Gastroesophageal sphincter (tissue), 4 donors: ENCODE measurements at regions not wholly inside any gene's neighbourhood (a gene's known extent, or its start where the extent isn't known, plus 50 kb on each side); places are given as distances from the start of the nearest gene placed in this dataset.
"Not testable (repeated sequence)": the region's sequence is repeated elsewhere in the genome, so short reads cannot be mapped to it uniquely, and the experiment has no call there.

Experiments
- ATAC-seq: fragments of 150-250 bp; one replicate; pipeline ENCODE4 v1.9.1; 2016; ENCODE audit warnings: mild to moderate bottlenecking, moderate library complexity
- H3K27ac ChIP-seq, 4 donors: fragments of 200-600 bp; sonication (generic) in 3 of 4; 1 replicate in 3 of 4; 2 replicates in 1 of 4; pipeline ENCODE4 v1.5.1; 2016 to 2019
- H3K27me3 ChIP-seq: fragments of 200-600 bp; sonication (generic); one replicate; pipeline ENCODE4 v1.5.1; 2019
- H3K36me3 ChIP-seq, 2 donors: fragments of 200-600 bp; sonication (generic); one replicate each; pipeline ENCODE4 v1.5.1; 2019; ENCODE audit warnings: control low read depth in 1 of 2
- H3K4me1 ChIP-seq, 3 donors: fragments of 200-600 bp; sonication (generic); 1 replicate in 2 of 3; 2 replicates in 1 of 3; pipeline ENCODE4 v1.5.1; 2016 to 2019; ENCODE audit warnings: control low read depth in 2 of 3
- H3K4me3 ChIP-seq, 2 donors: fragments of 200-600 bp; sonication (generic); one replicate each; pipeline ENCODE4 v1.5.1; 2019; ENCODE audit warnings: mild to moderate bottlenecking in 1 of 2, moderate library complexity in 1 of 2
- H3K9me3 ChIP-seq, 3 donors: fragments of 200-600 bp; sonication (generic); one replicate each; pipeline ENCODE4 v1.5.1; 2017 to 2019; ENCODE audit warnings: control low read depth in 2 of 3
- CTCF ChIP-seq, 4 experiments: fragments of 200-600 bp in 2 of 4; fragments of 450-650 bp in 2 of 4; sonication (generic) in 1 of 4; IDR thresholded peaks; one replicate each; pipeline ENCODE4 v1.5.1; 2017 to 2019; ENCODE audit warnings: antibody characterized with exemption in 4 of 4, mild to moderate bottlenecking in 2 of 4, moderate library complexity in 2 of 4
- EP300 ChIP-seq: sonication (generic); formaldehyde crosslinking; IDR thresholded peaks from one replicate; pipeline ENCODE4 v1.6.1; 2017; ENCODE audit warnings: antibody characterized with exemption, mild to moderate bottlenecking
- POLR2A ChIP-seq, 2 donors: fragments of 450-650 bp; IDR thresholded peaks; one replicate each; pipeline ENCODE4 v1.6.1; 2017; ENCODE audit warnings: antibody characterized with exemption in 2 of 2, mild to moderate bottlenecking in 2 of 2, moderate library complexity in 1 of 2
- POLR2AphosphoS5 ChIP-seq: sonication (generic); formaldehyde crosslinking; IDR thresholded peaks from one replicate; pipeline ENCODE4 v1.6.1; 2017; ENCODE audit warnings: antibody characterized with exemption
- WGBS, 2 donors: methylation state at CpG; one replicate each; pipeline ENCODE4 v1.1.5; 2018; ENCODE audit warnings: low coverage in 1 of 2; 5-methylcytosine and 5-hydroxymethylcytosine counted together

GRCh38 chr5:174794931-174795672, 70.7 kb downstream of the MSX2 start:
- Histone ChIP-seq H3K9me3 (no peaks in the 10 kb centered on the region), H3K36me3 (no peaks in the 10 kb centered on the region), H3K4me1 (peaks cover 0 to 7% (median 0%) of the 10 kb centered on the region in 3 donors), H3K27ac (no peak overlapping the region), H3K4me3 (no peak overlapping the region), H3K27me3 (peaks cover 24% of the 10 kb centered on the region)
- no peak for TF ChIP-seq POLR2A (IDR thresholded peaks at IDR 0.05)
- no peak for TF ChIP-seq POLR2AphosphoS5
- no peak for TF ChIP-seq CTCF (IDR thresholded peaks at IDR 0.05)
- no peak for TF ChIP-seq EP300
- ATAC-seq, result no peak
- 73 to 80% methylated on average over 3 to 9 of the region's 11 CpGs for WGBS, 2 donors

- peak; percentile 55 for ATAC-seq
- Histone ChIP-seq H3K4me1 (peaks cover 0 to 7% (median 0%) of the 10 kb centered on the region in 3 donors), H3K27ac (no peak overlapping the region), H3K27me3 (peaks cover 24% of the 10 kb centered on the region), H3K4me3 (no peak overlapping the region), H3K9me3 (no peaks in the 10 kb centered on the region), H3K36me3 (no peaks in the 10 kb centered on the region)
- no peak for TF ChIP-seq EP300
- TF ChIP-seq CTCF (IDR thresholded peaks at IDR 0.05), result peak; percentile 77 to 91 (median 80)
- TF ChIP-seq POLR2A (IDR thresholded peaks at IDR 0.05), result no peak
- no peak for TF ChIP-seq POLR2AphosphoS5
- 6 to 13% methylated on average over 5 to 7 of the region's 31 CpGs for WGBS, 2 donors
Observed at GRCh38 chr5:174793684-174794328, 69.4 kb downstream of the MSX2 start.

- H3K4me3 ChIP-seq, result no peak overlapping the region
- TF ChIP-seq EP300 (no peak), POLR2AphosphoS5 (no peak), POLR2A (IDR thresholded peaks at IDR 0.05) (no peak), CTCF (IDR thresholded peaks at IDR 0.05) (no peak)
- WGBS, 2 donors, result 94% methylated on average over 3 of the region's 6 CpGs; no CpG with 5 or more reads in 1 of the 2 donors
- peaks cover 0 to 7% (median 0%) of the 10 kb centered on the region in 3 donors for H3K4me1 ChIP-seq
- no peak for ATAC-seq
- H3K36me3 ChIP-seq, result no peaks in the 10 kb centered on the region
- H3K27me3 ChIP-seq, result peaks cover 17% of the 10 kb centered on the region
- H3K9me3 ChIP-seq, result no peaks in the 10 kb centered on the region
- H3K27ac ChIP-seq, result no peak overlapping the region
Observed at GRCh38 chr5:174793076-174793475, 68.7 kb downstream of the MSX2 start.

GRCh38 chr5:174792265-174792664, 67.9 kb downstream of the MSX2 start:
- ATAC-seq, H3K27ac ChIP-seq: not testable (repeated sequence)
- 58% methylated on average over 1 of the region's 1 CpG; no CpG with 5 or more reads in 1 of the 2 donors for WGBS, 2 donors

GRCh38 chr5:174790906-174791305, 66.5 kb downstream of the MSX2 start:
- peaks cover 16% of the 10 kb centered on the region for H3K27me3 ChIP-seq
- no peak overlapping the region for H3K4me3 ChIP-seq
- H3K27ac ChIP-seq, result no peak overlapping the region
- peaks cover 0 to 7% (median 0%) of the 10 kb centered on the region in 3 donors for H3K4me1 ChIP-seq
- TF ChIP-seq POLR2AphosphoS5 (no peak), CTCF (IDR thresholded peaks at IDR 0.05) (no peak)
- no peak for ATAC-seq
- WGBS, 2 donors, result 56% methylated on average over 4 of the region's 4 CpGs; no CpG with 5 or more reads in 1 of the 2 donors
- no peaks in the 10 kb centered on the region for H3K36me3 ChIP-seq
- H3K9me3 ChIP-seq, result peaks cover 0 to 7% (median 0%) of the 10 kb centered on the region in 3 donors

More at GRCh38 chr5:174792265-174792664, 67.9 kb downstream of the MSX2 start:
- peaks cover 16% of the 10 kb centered on the region for H3K27me3 ChIP-seq
- H3K4me3 ChIP-seq, H3K4me1 ChIP-seq, H3K36me3 ChIP-seq, H3K9me3 ChIP-seq: not testable (repeated sequence)
